Neutrophil (primary cell): ENCODE measurements at regions not wholly inside any gene's neighbourhood (a gene's known extent, or its start where the extent isn't known, plus 50 kb on each side); places are given as distances from the start of the nearest gene placed in this dataset.

Source experiments
- H3K27ac ChIP-seq: fragments of 200-600 bp; sonication (generic); 2 replicates; pipeline ENCODE4 v1.5.1; 2016; ENCODE audit warnings: mild to moderate bottlenecking, moderate library complexity
- H3K27me3 ChIP-seq: fragments of 200-600 bp; sonication (generic); 2 replicates; pipeline ENCODE4 v1.6.0; 2016; ENCODE audit warnings: mild to moderate bottlenecking
- H3K36me3 ChIP-seq: fragments of 200-600 bp; sonication (generic); 2 replicates; pipeline ENCODE4 v1.5.1; 2017
- H3K4me1 ChIP-seq, 2 experiments: fragments of 200-600 bp in 1 of 2; sonication (generic) in 1 of 2; 1 replicate in 1 of 2; 2 replicates in 1 of 2; pipeline versions ENCODE4 v1.5.1 to v1.6.1; 2013 to 2016; ENCODE audit warnings: low read depth in 1 of 2, low read length in 1 of 2, mild to moderate bottlenecking in 1 of 2, moderate library complexity in 1 of 2; ENCODE audit not compliant: control insufficient read depth in 1 of 2, insufficient read depth in 1 of 2
- H3K4me3 ChIP-seq, 2 experiments: fragments of 200-600 bp in 1 of 2; sonication (generic) in 1 of 2; 1 replicate in 1 of 2; 2 replicates in 1 of 2; pipeline ENCODE4 v1.5.1; 2013 to 2016; ENCODE audit warnings: low read depth in 1 of 2, low read length in 1 of 2, mild to moderate bottlenecking in 1 of 2, moderate library complexity in 1 of 2
- H3K9me3 ChIP-seq: fragments of 200-600 bp; sonication (generic); 2 replicates; pipeline ENCODE4 v1.5.1; 2016
- CTCF ChIP-seq: fragments of 200-600 bp; sonication (generic); IDR thresholded peaks from 2 replicates; pipeline ENCODE4 v1.5.1; 2016; ENCODE audit warnings: antibody characterized with exemption

GRCh38 chr21:35136586-35137219, 87.6 kb upstream of the RUNX1 start:
- Histone ChIP-seq H3K9me3 (no peaks in the 10 kb centered on the region), H3K4me1 (no peaks in the 10 kb centered on the region), H3K36me3 (no peaks in the 10 kb centered on the region), H3K4me3 (no peak overlapping the region), H3K27ac (no peak overlapping the region), H3K27me3 (peaks cover 7% of the 10 kb centered on the region)
- no peak for TF ChIP-seq CTCF

- Histone ChIP-seq H3K27ac (no peak overlapping the region), H3K9me3 (no peaks in the 10 kb centered on the region), H3K27me3 (peaks cover 7% of the 10 kb centered on the region), H3K4me1 (no peaks in the 10 kb centered on the region), H3K4me3 (no peak overlapping the region), H3K36me3 (no peaks in the 10 kb centered on the region)
- no peak for TF ChIP-seq CTCF
These were observed 87.0 kb upstream of the RUNX1 start for GRCh38 chr21:35136106-35136505.

- no peak for TF ChIP-seq CTCF
- Histone ChIP-seq H3K36me3 (no peaks in the 10 kb centered on the region), H3K4me1 (no peaks in the 10 kb centered on the region), H3K27ac (no peak overlapping the region), H3K4me3 (no peak overlapping the region), H3K9me3 (no peaks in the 10 kb centered on the region), H3K27me3 (peaks cover 7% of the 10 kb centered on the region)
These were observed 86.4 kb upstream of the RUNX1 start for GRCh38 chr21:35135481-35135880.

GRCh38 chr21:35134309-35134708, 85.2 kb upstream of the RUNX1 start:
- Histone ChIP-seq H3K4me3 (no peak overlapping the region), H3K27me3 (peaks cover 7% of the 10 kb centered on the region), H3K36me3 (no peaks in the 10 kb centered on the region), H3K4me1 (no peaks in the 10 kb centered on the region), H3K27ac (no peak overlapping the region), H3K9me3 (no peaks in the 10 kb centered on the region)
- TF ChIP-seq CTCF: no peak

- H3K27me3 ChIP-seq: no peaks in the 10 kb centered on the region
- H3K36me3 ChIP-seq: no peaks in the 10 kb centered on the region
- no peaks in the 10 kb centered on the region for H3K4me1 ChIP-seq
- H3K9me3 ChIP-seq: no peaks in the 10 kb centered on the region
- no peak overlapping the region for H3K27ac ChIP-seq
- H3K4me3 ChIP-seq: no peak overlapping the region
- no peak for TF ChIP-seq CTCF
These were observed 79.4 kb upstream of the RUNX1 start for GRCh38 chr21:35128536-35128935.

GRCh38 chr21:35127851-35128250, 78.7 kb upstream of the RUNX1 start:
- no peak for TF ChIP-seq CTCF
- H3K27me3 ChIP-seq: no peaks in the 10 kb centered on the region
- H3K9me3 ChIP-seq: no peaks in the 10 kb centered on the region
- no peaks in the 10 kb centered on the region for H3K36me3 ChIP-seq
- no peak overlapping the region for H3K4me3 ChIP-seq
- no peak overlapping the region for H3K27ac ChIP-seq
- H3K4me1 ChIP-seq: no peaks in the 10 kb centered on the region
